H1 (cell line): ENCODE measurements at regions not wholly inside any gene's neighbourhood (a gene's known extent, or its start where the extent isn't known, plus 50 kb on each side); places are given as distances from the start of the nearest gene placed in this dataset.

Experiments
- CTCF ChIA-PET: fragments of 300-600 bp; sonication (Branson Sonifier 250); formaldehyde crosslinking; loops from one replicate; lab custom pipeline; 2021; ENCODE audit not compliant: partially characterized antibody; lab: Charles Lee
- POLR2A ChIA-PET: fragments of 300-600 bp; sonication (Branson Sonifier 250); formaldehyde crosslinking; loops from one replicate; lab custom pipeline; 2021; ENCODE audit warnings: inconsistent platforms; ENCODE audit not compliant: partially characterized antibody; lab: Charles Lee
- DNase-seq, 2 experiments: peaks; one replicate each; pipeline versions ENCODE4 v3.0.0 to v3.0.0-alpha.2; 2010 to 2022; ENCODE audit warnings: low spot score in 2 of 2, low read depth in 1 of 2, mixed read lengths in 1 of 2
- FAIRE-seq: peaks from 2 replicates; lab custom pipeline; 2011; peaks lifted over from hg19 to GRCh38; lab: Jason Lieb, UNC
- H2AFZ ChIP-seq: 2 replicates; pipeline ENCODE4 v1.8.1; 2012; ENCODE audit warnings: low read length, inconsistent platforms
- H2AK5ac ChIP-seq: 2 replicates; pipeline ENCODE4 v1.6.1; 2013; ENCODE audit warnings: low read depth, low read length
- H2BK120ac ChIP-seq: replicated peaks from 2 replicates; pipeline ENCODE3; 2013; ENCODE audit warnings: low read depth, low read length, inconsistent platforms
- H2BK12ac ChIP-seq: 2 replicates; pipeline ENCODE4 v1.6.1; 2013; ENCODE audit warnings: low read depth, low read length
- H2BK15ac ChIP-seq: 2 replicates; pipeline ENCODE4 v1.6.1; 2013; ENCODE audit warnings: low read length
- H2BK20ac ChIP-seq: 2 replicates; pipeline ENCODE4 v1.6.1; 2013; ENCODE audit warnings: low read length
- H2BK5ac ChIP-seq: 2 replicates; pipeline ENCODE4 v1.6.1; 2013; ENCODE audit warnings: low read depth, low read length
- H3K14ac ChIP-seq: 2 replicates; pipeline ENCODE4 v1.6.1; 2013; ENCODE audit warnings: inconsistent platforms; ENCODE audit not compliant: insufficient read length
- H3K18ac ChIP-seq: 2 replicates; pipeline ENCODE4 v1.6.1; 2013; ENCODE audit warnings: low read length; ENCODE audit errors: extremely low read depth
- H3K23ac ChIP-seq: 2 replicates; pipeline ENCODE4 v1.6.1; 2013; ENCODE audit warnings: inconsistent platforms; ENCODE audit not compliant: insufficient read length
- H3K23me2 ChIP-seq: 2 replicates; pipeline ENCODE4 v1.6.1; 2013; ENCODE audit warnings: low read depth, low read length
- H3K27ac ChIP-seq: 2 replicates; pipeline ENCODE4 v1.6.1; 2011; ENCODE audit warnings: low read depth, low read length, inconsistent platforms
- H3K27me3 ChIP-seq, 4 experiments: replicated peaks in 1 of 4; 1 replicate in 1 of 4; 2 replicates in 3 of 4; pipeline versions ENCODE4 v1.6.1 to v1.8.1; 2011 to 2013; ENCODE audit warnings: low read length in 3 of 4, mild to moderate bottlenecking in 3 of 4, inconsistent platforms in 2 of 4, mixed read lengths in 2 of 4, moderate library complexity in 1 of 4; ENCODE audit not compliant: control insufficient read depth in 3 of 4, insufficient read depth in 3 of 4; ENCODE audit errors: extremely low read depth in 1 of 4
- H3K36me3 ChIP-seq, 4 experiments: 2 replicates each; pipeline versions ENCODE4 v1.6.1 to v1.8.1; 2011 to 2013; ENCODE audit warnings: mild to moderate bottlenecking in 4 of 4, low read length in 3 of 4, moderate library complexity in 2 of 4, control low read depth in 1 of 4, inconsistent platforms in 1 of 4; ENCODE audit not compliant: insufficient read depth in 4 of 4, control insufficient read depth in 2 of 4
- H3K4ac ChIP-seq: replicated peaks from 2 replicates; pipeline ENCODE3; 2013; ENCODE audit warnings: low read length, low read depth, mixed read lengths, inconsistent platforms; ENCODE audit not compliant: insufficient read length
- H3K4me1 ChIP-seq, 4 experiments: replicated peaks in 1 of 4; 1 replicate in 1 of 4; 2 replicates in 3 of 4; pipeline versions ENCODE4 v1.6.1 to v1.8.1; 2011 to 2013; ENCODE audit warnings: low read length in 3 of 4, inconsistent platforms in 2 of 4, mixed read lengths in 1 of 4; ENCODE audit not compliant: insufficient read depth in 4 of 4, control insufficient read depth in 3 of 4
- H3K4me2 ChIP-seq, 2 experiments: 2 replicates each; pipeline versions ENCODE4 v1.6.1 to v1.8.1; 2011 to 2013; ENCODE audit warnings: low read depth in 2 of 2, low read length in 2 of 2, control low read depth in 1 of 2, inconsistent platforms in 1 of 2, mild to moderate bottlenecking in 1 of 2; ENCODE audit not compliant: insufficient read depth in 1 of 2
- H3K4me3 ChIP-seq, 4 experiments: fragments of 200-600, 300-600 bp in 1 of 4; sonication (generic), shearing (Covaris generic), sonication (Bioruptor Twin) in 1 of 4; 2 replicates each; pipeline versions ENCODE4 v1.5.1 to v1.8.1; 2011 to 2016; ENCODE audit warnings: low read length in 4 of 4, low read depth in 3 of 4, control low read depth in 2 of 4, inconsistent platforms in 2 of 4, mild to moderate bottlenecking in 2 of 4, mixed read lengths in 1 of 4, moderate library complexity in 1 of 4; ENCODE audit not compliant: insufficient read depth in 2 of 4; ENCODE audit errors: extremely low read depth in 1 of 4
- H3K56ac ChIP-seq: replicated peaks from 2 replicates; pipeline ENCODE3; 2013; ENCODE audit warnings: low read depth, mild to moderate bottlenecking, mixed read lengths, low read length, inconsistent platforms; ENCODE audit not compliant: insufficient read length
- H3K79me1 ChIP-seq: 2 replicates; pipeline ENCODE4 v1.6.1; 2013; ENCODE audit warnings: low read depth, low read length, control low read depth
- H3K79me2 ChIP-seq, 2 experiments: 2 replicates each; pipeline versions ENCODE4 v1.6.1 to v1.8.1; 2012 to 2013; ENCODE audit warnings: low read length in 2 of 2, mild to moderate bottlenecking in 2 of 2, inconsistent platforms in 1 of 2; ENCODE audit not compliant: insufficient read depth in 2 of 2, control insufficient read depth in 1 of 2
- H3K9ac ChIP-seq, 4 experiments: replicated peaks in 1 of 4; 1 replicate in 1 of 4; 2 replicates in 3 of 4; pipeline versions ENCODE4 v1.6.1 to v1.8.1; 2011 to 2013; ENCODE audit warnings: low read depth in 3 of 4, low read length in 3 of 4, control low read depth in 2 of 4, mild to moderate bottlenecking in 2 of 4, moderate library complexity in 2 of 4, inconsistent platforms in 1 of 4; ENCODE audit errors: extremely low read depth in 1 of 4
- H3K9me3 ChIP-seq, 2 experiments: 2 replicates each; pipeline versions ENCODE4 v1.6.1 to v1.8.1; 2012 to 2013; ENCODE audit warnings: mild to moderate bottlenecking in 2 of 2, moderate library complexity in 2 of 2, control low read depth in 1 of 2, inconsistent platforms in 1 of 2, low read depth in 1 of 2, low read length in 1 of 2, mixed read lengths in 1 of 2; ENCODE audit not compliant: insufficient read depth in 2 of 2
- H4K20me1 ChIP-seq, 2 experiments: replicated peaks in 1 of 2; 2 replicates each; pipeline versions ENCODE3 to v1.8.1; 2011 to 2013; ENCODE audit warnings: inconsistent platforms in 2 of 2, low read length in 2 of 2, mild to moderate bottlenecking in 1 of 2; ENCODE audit not compliant: insufficient read depth in 2 of 2, control insufficient read depth in 1 of 2
- H4K5ac ChIP-seq: 2 replicates; pipeline ENCODE4 v1.6.1; 2013; ENCODE audit warnings: low read length, low read depth, mixed read lengths, inconsistent platforms; ENCODE audit not compliant: insufficient read length
- H4K8ac ChIP-seq: 2 replicates; pipeline ENCODE4 v1.8.0; 2013; ENCODE audit warnings: mild to moderate bottlenecking, moderate library complexity, low read length, inconsistent platforms; ENCODE audit not compliant: insufficient read depth; ENCODE audit errors: extremely low read depth
- H4K91ac ChIP-seq: replicated peaks from 2 replicates; pipeline ENCODE3; 2013; ENCODE audit warnings: low read length, mixed read lengths, inconsistent platforms; ENCODE audit not compliant: insufficient read length
- ASH2L ChIP-seq: fragments of 200-600, 300-600 bp; sonication (generic); IDR thresholded peaks from one replicate; pipeline ENCODE4 v1.7.1; 2017; ENCODE audit warnings: low read length
- BRCA1 ChIP-seq: IDR thresholded peaks from 2 replicates; pipeline ENCODE4 v1.6.1; 2012; ENCODE audit warnings: low read depth, low read length, improper control_type of control experiment
- CHD2 ChIP-seq: IDR thresholded peaks from 2 replicates; pipeline ENCODE4 v1.6.1; 2012; ENCODE audit warnings: low read length, improper control_type of control experiment
- CREB1 ChIP-seq: IDR thresholded peaks from 2 replicates; pipeline ENCODE4 v1.6.1; 2012; ENCODE audit warnings: inconsistent platforms
- CTBP2 ChIP-seq: IDR thresholded peaks from 2 replicates; pipeline ENCODE4 v1.7.0; 2011; ENCODE audit warnings: borderline replicate concordance, mild to moderate bottlenecking, moderate library complexity, mixed read lengths, low read length; ENCODE audit not compliant: insufficient read depth, insufficient read length
- GABPA ChIP-seq: IDR thresholded peaks from 2 replicates; pipeline ENCODE4 v1.6.1; 2011; ENCODE audit warnings: mild to moderate bottlenecking, low read length, moderate library complexity, borderline replicate concordance; ENCODE audit not compliant: insufficient read depth
- JUND ChIP-seq: IDR thresholded peaks from 2 replicates; pipeline ENCODE4 v1.6.1; 2011; ENCODE audit warnings: mild to moderate bottlenecking, improper control_type of control experiment, low read length
- SAP30 ChIP-seq: fragments of 300-600 bp; sonication (generic); IDR thresholded peaks from 2 replicates; pipeline ENCODE4 v1.7.1; 2012; ENCODE audit warnings: low read length, moderate library complexity, mild to moderate bottlenecking, inconsistent platforms; ENCODE audit not compliant: insufficient read depth, insufficient replicate concordance
- SUZ12 ChIP-seq: fragments of 200-600 bp; sonication (generic); IDR thresholded peaks from 2 replicates; pipeline ENCODE4 v1.6.1; 2012; ENCODE audit warnings: mild to moderate bottlenecking, inconsistent platforms, low read length, moderate library complexity, mixed read lengths
- TAF7 ChIP-seq: optimal IDR thresholded peaks from 2 replicates; pipeline ENCODE3; 2011; ENCODE audit warnings: low read depth, mild to moderate bottlenecking, inconsistent platforms, low read length, moderate library complexity, borderline replicate concordance
- TBP ChIP-seq: IDR thresholded peaks from 2 replicates; pipeline ENCODE4 v1.6.1; 2011; ENCODE audit warnings: low read depth, low read length, improper control_type of control experiment
- WGBS, 2 experiments: shearing (Covaris generic) in 1 of 2; methylation state at CpG; one replicate each; pipeline versions ENCODE4 v1.1.6 to v1.1.7; 2013 to 2015; ENCODE audit warnings: low lambda C conversion rate in 2 of 2, mixed read lengths in 2 of 2, inconsistent platforms in 1 of 2, low coverage in 1 of 2, missing lambda C conversion rate in 1 of 2; ENCODE audit not compliant: insufficient replicate concordance in 2 of 2, insufficient coverage in 1 of 2, insufficient read length in 1 of 2; ENCODE audit errors: extremely low coverage in 1 of 2, missing lambda C conversion rate in 1 of 2; 5-methylcytosine and 5-hydroxymethylcytosine counted together

GRCh38 chr12:43004908-43005307 is 415.4 kb upstream of the PRICKLE1 start:
- H4K20me1 ChIP-seq = no peaks in the 10 kb centered on the region
- H3K4me1 ChIP-seq = peaks cover 0 to 8% (median 2%) of the 10 kb centered on the region in 4 experiments; a peak in 3 of 7 replicates
- no peak overlapping the region for H2BK20ac ChIP-seq
- H3K4me3 ChIP-seq = no peak overlapping the region
- H2BK12ac ChIP-seq = no peak overlapping the region
- peak overlapping the region; percentile 60; the same call in 1 of the 2 replicates for H2AFZ ChIP-seq
- no peak overlapping the region for H3K27ac ChIP-seq
- H2BK15ac ChIP-seq = no peak overlapping the region
- H3K79me2 ChIP-seq = no peaks in the 10 kb centered on the region
- H3K18ac ChIP-seq = no peak overlapping the region
- WGBS, 2 experiments = 67% methylated on average over 6 of the region's 6 CpGs; no CpG with 5 or more reads in 1 of the 2 experiments
- CTCF ChIA-PET = interaction anchor here (1.1 kb wide), 1 partner anchor 159 kb away, joined by 3 read pairs; no protein-coding TSS in a partner anchor
- H3K23ac ChIP-seq = no peak overlapping the region
- no peak for FAIRE-seq
- TF ChIP-seq GABPA (no peak), CREB1 (no peak), BRCA1 (no peak), CHD2 (no peak), ASH2L (no peak), TBP (no peak), SAP30 (no peak), TAF7 (no peak), CTBP2 (no peak), SUZ12 (no peak), JUND (no peak)
- TF ChIP-seq, all 59 proteins: peak for 0
- Histone ChIP-seq H3K36me3 (no peaks in the 10 kb centered on the region), H4K5ac (no peak overlapping the region), H3K27me3 (no peaks in the 10 kb centered on the region), H4K91ac (no peak overlapping the region), H2BK120ac (no peak overlapping the region), H2AK5ac (no peak overlapping the region), H3K14ac (no peak overlapping the region), H3K23me2 (no peaks in the 10 kb centered on the region), H4K8ac (no peak overlapping the region), H3K4me2 (no peak overlapping the region), H3K9ac (no peak overlapping the region), H2BK5ac (no peak overlapping the region), H3K56ac (no peak overlapping the region), H3K79me1 (no peaks in the 10 kb centered on the region), H3K9me3 (no peaks in the 10 kb centered on the region), H3K4ac (no peak overlapping the region)
- POLR2A ChIA-PET = no interaction called here
- no peak for DNase-seq
